Tibial artery (tissue), 4 donors: ENCODE measurements at regions not wholly inside any gene's neighbourhood (a gene's known extent, or its start where the extent isn't known, plus 50 kb on each side); places are given as distances from the start of the nearest gene placed in this dataset.

Experiments
- DNase-seq, 2 donors: peaks; one replicate each; pipeline ENCODE4 v3.0.0-alpha.2; 2019
- H3K27ac ChIP-seq, 2 donors: fragments of 200-600 bp; sonication (generic) in 1 of 2; 1 replicate in 1 of 2; 2 replicates in 1 of 2; pipeline ENCODE4 v1.5.1; 2018 to 2019; ENCODE audit warnings: mild to moderate bottlenecking in 1 of 2
- H3K27me3 ChIP-seq, 2 donors: fragments of 200-600 bp; sonication (generic) in 1 of 2; one replicate each; pipeline versions ENCODE4 v1.5.1 to v1.6.0; 2016 to 2019
- H3K36me3 ChIP-seq, 3 donors: fragments of 200-600 bp; sonication (generic) in 2 of 3; one replicate each; pipeline ENCODE4 v1.5.1; 2016 to 2019; ENCODE audit warnings: mild to moderate bottlenecking in 2 of 3
- H3K4me1 ChIP-seq, 4 donors: fragments of 200-600 bp; sonication (generic) in 2 of 4; 1 replicate in 3 of 4; 2 replicates in 1 of 4; pipeline ENCODE4 v1.5.1; 2016 to 2019
- H3K4me3 ChIP-seq, 2 donors: fragments of 200-600 bp; sonication (generic) in 1 of 2; 1 replicate in 1 of 2; 2 replicates in 1 of 2; pipeline ENCODE4 v1.5.1; 2018 to 2019; ENCODE audit warnings: mild to moderate bottlenecking in 2 of 2
- H3K9me3 ChIP-seq, 3 donors: fragments of 200-600 bp; sonication (generic) in 1 of 3; one replicate each; pipeline ENCODE4 v1.5.1; 2016 to 2019
- intact Hi-C: fragments of 100-400 bp; cut with DNase I; formaldehyde crosslinking; loops from one replicate; pipeline ENCODE4 v1.15.0; 2023; ENCODE audit warnings: low total_unique reads
- TF ChIP-seq, protein P1 (sequence below), 2 experiments: fragments of 200-600 bp in 1 of 2; fragments of 450-650 bp in 1 of 2; IDR thresholded peaks; one replicate each; pipeline ENCODE4 v1.5.1; 2017 to 2019; ENCODE audit warnings: antibody characterized with exemption in 2 of 2, mild to moderate bottlenecking in 1 of 2, moderate library complexity in 1 of 2

DNA sequence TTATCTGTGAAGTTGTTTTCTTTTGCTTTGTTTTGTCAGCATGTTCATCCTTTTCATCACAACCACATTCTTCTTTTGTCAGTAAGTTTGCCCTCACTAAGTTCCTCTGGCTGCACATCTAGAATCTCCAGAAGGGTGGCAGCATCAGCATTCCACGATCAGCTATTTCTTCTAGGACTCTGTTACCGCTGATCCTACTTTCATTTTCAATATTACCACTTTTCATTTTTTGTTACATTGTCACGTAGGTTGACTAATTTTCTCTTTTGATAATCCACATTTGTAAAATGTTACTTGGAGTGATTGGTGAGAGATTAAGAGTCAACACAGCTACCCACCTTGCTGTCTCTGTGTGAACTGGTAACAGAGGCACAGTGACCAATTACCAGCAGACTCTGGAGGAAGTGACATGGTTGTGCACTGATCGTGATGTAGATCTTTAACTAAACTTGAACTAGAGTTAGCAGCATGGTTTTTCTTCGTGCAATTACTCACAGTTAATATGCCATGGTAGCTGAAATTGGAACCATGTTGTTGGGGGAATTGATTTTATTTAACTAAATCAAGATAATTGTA is 307.9 kb upstream of the SLC35B3 start:
- no peak for DNase-seq
- intact Hi-C loops, result no loop called here
- Histone ChIP-seq H3K9me3 (peaks cover 0 to 9% (median 0%) of the 10 kb centered on the region in 3 donors), H3K4me3 (no peak overlapping the region), H3K27ac (no peak overlapping the region), H3K36me3 (no peaks in the 10 kb centered on the region), H3K4me1 (no peaks in the 10 kb centered on the region), H3K27me3 (no peaks in the 10 kb centered on the region)
- TF ChIP-seq, protein P1, sequence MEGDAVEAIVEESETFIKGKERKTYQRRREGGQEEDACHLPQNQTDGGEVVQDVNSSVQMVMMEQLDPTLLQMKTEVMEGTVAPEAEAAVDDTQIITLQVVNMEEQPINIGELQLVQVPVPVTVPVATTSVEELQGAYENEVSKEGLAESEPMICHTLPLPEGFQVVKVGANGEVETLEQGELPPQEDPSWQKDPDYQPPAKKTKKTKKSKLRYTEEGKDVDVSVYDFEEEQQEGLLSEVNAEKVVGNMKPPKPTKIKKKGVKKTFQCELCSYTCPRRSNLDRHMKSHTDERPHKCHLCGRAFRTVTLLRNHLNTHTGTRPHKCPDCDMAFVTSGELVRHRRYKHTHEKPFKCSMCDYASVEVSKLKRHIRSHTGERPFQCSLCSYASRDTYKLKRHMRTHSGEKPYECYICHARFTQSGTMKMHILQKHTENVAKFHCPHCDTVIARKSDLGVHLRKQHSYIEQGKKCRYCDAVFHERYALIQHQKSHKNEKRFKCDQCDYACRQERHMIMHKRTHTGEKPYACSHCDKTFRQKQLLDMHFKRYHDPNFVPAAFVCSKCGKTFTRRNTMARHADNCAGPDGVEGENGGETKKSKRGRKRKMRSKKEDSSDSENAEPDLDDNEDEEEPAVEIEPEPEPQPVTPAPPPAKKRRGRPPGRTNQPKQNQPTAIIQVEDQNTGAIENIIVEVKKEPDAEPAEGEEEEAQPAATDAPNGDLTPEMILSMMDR (IDR thresholded peaks at IDR 0.05), result no peak

DNA sequence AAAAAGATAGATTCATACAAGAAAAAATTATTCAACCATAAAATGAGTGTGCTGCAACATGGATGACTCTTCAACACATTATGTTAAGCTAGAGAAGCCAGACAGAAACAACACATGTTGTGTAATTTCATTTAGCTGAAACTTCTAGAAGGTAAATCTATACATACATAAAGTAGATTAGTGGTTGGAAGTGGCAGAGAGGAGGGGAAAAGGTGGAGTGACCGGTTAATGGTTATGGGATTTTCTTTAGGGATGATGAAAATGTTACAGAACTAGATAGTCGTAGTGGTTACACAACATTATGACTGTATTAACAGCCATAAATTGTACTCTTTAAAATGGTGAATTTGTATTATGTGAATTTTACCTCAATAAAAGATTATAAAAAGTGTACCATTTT is 304.1 kb upstream of the SLC35B3 start:
- DNase-seq, result no peak
- no peaks in the 10 kb centered on the region for H3K4me1 ChIP-seq
- no peak overlapping the region for H3K27ac ChIP-seq
- intact Hi-C loops, result no loop called here
- no peaks in the 10 kb centered on the region for H3K27me3 ChIP-seq
- TF ChIP-seq, protein P1 (IDR thresholded peaks at IDR 0.05), result no peak
- H3K36me3 ChIP-seq, result no peaks in the 10 kb centered on the region
- H3K9me3 ChIP-seq, result peaks cover 0 to 9% (median 0%) of the 10 kb centered on the region in 3 donors
- no peak overlapping the region for H3K4me3 ChIP-seq

DNA sequence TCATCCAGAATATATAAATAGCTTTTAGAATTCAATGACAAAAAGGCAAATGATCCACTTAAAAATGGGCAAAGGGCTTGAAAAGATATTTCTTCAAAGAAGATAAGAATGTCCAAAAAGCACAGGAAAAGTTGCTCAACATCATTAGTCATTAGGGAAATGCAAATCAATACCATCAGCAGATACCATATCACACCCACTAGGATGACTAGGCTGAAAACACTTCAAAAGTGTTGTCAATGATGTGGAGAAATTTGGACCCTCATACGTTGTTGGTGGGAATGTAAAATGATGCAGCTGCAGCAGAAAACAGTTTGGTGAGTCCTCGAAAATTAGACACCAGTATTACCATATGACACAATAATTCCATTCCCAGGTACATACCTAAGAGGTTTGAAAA is 303.6 kb upstream of the SLC35B3 start:
- DNase-seq, result no peak
- H3K36me3 ChIP-seq, result no peaks in the 10 kb centered on the region
- H3K9me3 ChIP-seq, result peaks cover 0 to 9% (median 0%) of the 10 kb centered on the region in 3 donors
- H3K27me3 ChIP-seq, result no peaks in the 10 kb centered on the region
- no peak overlapping the region for H3K4me3 ChIP-seq
- intact Hi-C loops, result no loop called here
- no peak overlapping the region for H3K27ac ChIP-seq
- H3K4me1 ChIP-seq, result no peaks in the 10 kb centered on the region
- TF ChIP-seq, protein P1 (IDR thresholded peaks at IDR 0.05), result no peak

DNA sequence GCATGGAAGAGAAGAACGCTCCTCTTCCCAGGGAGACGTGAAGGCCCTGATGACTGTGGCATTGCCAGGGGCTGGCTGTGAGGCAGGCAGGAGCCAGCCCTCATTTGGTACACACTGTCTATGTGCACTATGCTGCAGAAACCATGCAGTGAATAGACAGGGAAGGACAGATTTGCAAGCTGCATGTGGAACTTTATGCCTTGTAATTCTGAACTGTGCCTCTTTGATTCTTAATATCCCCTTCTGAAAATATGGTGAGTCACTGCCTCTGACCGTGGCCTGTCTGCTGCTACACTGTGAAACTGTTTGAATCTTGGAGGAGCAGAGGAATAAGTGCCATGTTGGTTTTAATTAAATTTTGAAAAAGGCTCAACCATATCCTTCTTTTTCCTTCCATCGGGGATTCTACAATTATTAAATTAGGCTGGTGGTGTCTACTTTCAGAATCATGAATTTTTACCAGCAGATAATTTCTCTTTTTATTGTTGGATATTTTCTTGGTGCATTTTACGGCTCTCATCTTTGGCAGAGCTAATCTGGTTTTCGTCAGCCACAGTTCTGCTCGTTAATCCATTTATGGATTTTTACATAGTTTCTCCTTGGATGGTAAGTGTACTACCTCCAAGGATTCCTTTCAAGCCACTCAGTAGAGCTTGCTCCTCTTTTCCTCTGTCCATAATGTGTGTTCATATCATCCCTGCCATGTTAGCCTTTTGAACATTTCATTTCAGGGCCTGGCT is 301.0 kb upstream of the SLC35B3 start:
- no peak for DNase-seq
- H3K27ac ChIP-seq, result no peak overlapping the region
- H3K4me1 ChIP-seq, result no peaks in the 10 kb centered on the region
- no peaks in the 10 kb centered on the region for H3K36me3 ChIP-seq
- intact Hi-C loops, result no loop called here
- TF ChIP-seq, protein P1 (IDR thresholded peaks at IDR 0.05), result no peak
- no peak overlapping the region for H3K4me3 ChIP-seq
- peaks cover 0 to 6% (median 0%) of the 10 kb centered on the region in 3 donors for H3K9me3 ChIP-seq
- no peaks in the 10 kb centered on the region for H3K27me3 ChIP-seq

DNA sequence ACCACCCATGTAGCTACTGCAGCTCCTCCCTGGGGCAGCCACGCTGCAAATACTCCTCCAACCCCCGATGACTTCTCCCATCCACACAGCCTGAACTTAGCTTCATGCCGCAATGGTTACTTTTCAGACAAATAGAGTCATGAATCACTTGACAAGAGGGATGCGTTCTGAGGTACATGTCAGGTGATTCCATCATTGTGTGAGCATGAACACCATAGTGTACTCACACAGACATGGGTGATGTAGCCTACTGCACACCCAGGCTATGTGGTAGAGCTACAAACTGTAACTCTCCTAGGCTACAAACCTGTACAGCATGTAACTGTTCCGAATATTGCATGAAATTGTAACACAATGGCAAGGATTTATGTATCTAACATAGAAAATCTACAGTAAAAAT is 298.5 kb upstream of the SLC35B3 start:
- H3K4me3 ChIP-seq, result no peak overlapping the region
- no peaks in the 10 kb centered on the region for H3K4me1 ChIP-seq

More for the DNA sequence above, 298.5 kb upstream of the SLC35B3 start:
- DNase-seq, result no peak
- intact Hi-C loops, result no loop called here
- H3K36me3 ChIP-seq, result no peaks in the 10 kb centered on the region
- no peaks in the 10 kb centered on the region for H3K9me3 ChIP-seq
- H3K27me3 ChIP-seq, result no peaks in the 10 kb centered on the region
- TF ChIP-seq, protein P1 (IDR thresholded peaks at IDR 0.05), result no peak
- H3K27ac ChIP-seq, result no peak overlapping the region
